ENCODE measurements at regions not wholly inside any gene's neighbourhood (a gene's known extent, or its start where the extent isn't known, plus 50 kb on each side); places are given as distances from the start of the nearest gene placed in this dataset.

DNA sequence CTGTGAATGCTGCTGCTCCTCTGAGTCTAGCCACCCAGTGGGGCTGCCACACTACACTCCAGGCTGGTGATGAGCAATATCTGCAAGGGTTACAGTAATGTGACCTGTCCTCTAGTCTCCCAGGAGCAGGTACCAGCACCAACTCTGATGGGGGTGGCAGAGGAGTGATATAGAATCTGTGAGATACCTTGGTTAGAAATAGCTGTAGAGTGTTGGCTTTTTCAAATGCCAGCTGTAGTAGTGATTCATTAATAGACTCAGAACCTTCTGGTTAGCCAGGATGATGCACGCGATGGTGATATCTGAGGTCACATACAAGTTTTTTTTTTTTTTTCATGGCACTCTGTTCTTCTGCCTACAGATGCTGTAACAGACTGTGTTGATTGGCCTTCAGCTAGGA lies 757.1 kb downstream of the INHBA start:
- no peaks in the 10 kb centered on the region for H3K27me3 ChIP-seq (ENCODE audit: control insufficient read depth in 4 of 4, insufficient read depth in 4 of 4, low read length in 3 of 4)
- 98% methylated on average over 2 of the region's 2 CpGs for WGBS
- no peak overlapping the region for H3K9ac ChIP-seq (ENCODE audit: low read depth in 1 of 2, low read length in 2 of 2)
- H3K4me3 ChIP-seq (ENCODE audit: low read depth in 1 of 3, low read length in 3 of 3) = no peak overlapping the region
- DNase-seq (ENCODE audit: low spot score) = no peak
- H3K36me3 ChIP-seq (ENCODE audit: control insufficient read depth in 4 of 4, insufficient read depth in 3 of 4, low read depth in 1 of 4, low read length in 3 of 4) = no peaks in the 10 kb centered on the region
- H3K4me1 ChIP-seq (ENCODE audit: control insufficient read depth in 4 of 4, insufficient read depth in 4 of 4, low read length in 3 of 4) = no peaks in the 10 kb centered on the region
- TF ChIP-seq, protein P1, sequence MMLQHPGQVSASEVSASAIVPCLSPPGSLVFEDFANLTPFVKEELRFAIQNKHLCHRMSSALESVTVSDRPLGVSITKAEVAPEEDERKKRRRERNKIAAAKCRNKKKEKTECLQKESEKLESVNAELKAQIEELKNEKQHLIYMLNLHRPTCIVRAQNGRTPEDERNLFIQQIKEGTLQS (IDR thresholded peaks at IDR 0.05) = no peak
- TF ChIP-seq HNF4A (conservative IDR thresholded peaks at IDR 0.05) = no peak
- H3K27ac ChIP-seq (ENCODE audit: low read depth in 1 of 2, low read length in 2 of 2) = no peak overlapping the region
- H3K9me3 ChIP-seq (ENCODE audit: control insufficient read depth in 4 of 4, low read length in 3 of 4) = peaks cover 0 to 14% (median 3%) of the 10 kb centered on the region in 4 donors

DNA sequence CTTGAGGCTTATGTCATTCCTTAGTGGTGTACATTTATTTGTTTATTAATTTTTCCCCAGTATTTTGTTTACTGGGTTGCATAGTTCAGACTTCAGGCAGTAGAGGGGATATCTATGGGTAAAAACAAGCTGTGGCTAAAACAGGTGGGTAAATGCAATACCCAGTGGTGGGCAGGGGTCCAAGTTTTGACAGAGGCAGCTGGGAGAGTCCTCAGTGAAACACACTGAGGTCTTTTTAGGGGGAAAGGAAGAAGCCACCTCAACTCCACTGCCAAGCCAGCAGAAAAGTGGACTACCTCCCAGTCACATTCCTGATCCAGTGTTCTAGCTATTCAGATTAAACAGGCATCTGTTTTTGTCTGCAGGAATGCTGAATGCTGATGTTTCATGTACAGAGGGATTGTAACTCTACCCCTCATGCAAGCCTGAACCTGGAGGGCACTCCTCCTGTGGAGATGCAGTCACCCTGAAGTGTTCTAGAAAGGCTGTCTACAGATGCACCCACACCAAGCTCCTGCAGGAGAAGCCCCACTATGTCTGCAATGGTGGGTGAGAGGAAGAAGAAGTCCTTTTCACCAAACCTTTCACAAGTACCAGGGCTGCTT lies 757.8 kb downstream of the INHBA start:
- H3K4me3 ChIP-seq (ENCODE audit: low read depth in 1 of 3, low read length in 3 of 3) = no peak overlapping the region
- peaks cover 0 to 14% (median 3%) of the 10 kb centered on the region in 4 donors for H3K9me3 ChIP-seq (ENCODE audit: control insufficient read depth in 4 of 4, low read length in 3 of 4)
- TF ChIP-seq SP1 (IDR thresholded peaks at IDR 0.05) (no peak), RAD21 (IDR thresholded peaks at IDR 0.05) (no peak), JUND (IDR thresholded peaks at IDR 0.05) (no peak), FOXA1 (IDR thresholded peaks at IDR 0.05) (no peak), TAF1 (conservative IDR thresholded peaks at IDR 0.05) (no peak), RXRA (IDR thresholded peaks at IDR 0.05) (no peak), YY1 (IDR thresholded peaks at IDR 0.05) (no peak), FOXA2 (IDR thresholded peaks at IDR 0.05) (no peak), HNF4A (conservative IDR thresholded peaks at IDR 0.05) (no peak), NR2F2 (IDR thresholded peaks at IDR 0.05) (no peak), HNF4G (IDR thresholded peaks at IDR 0.05) (no peak), CTCF (IDR thresholded peaks at IDR 0.05; ENCODE audit: low read depth, low read length, missing input control) (no peak), EGR1 (IDR thresholded peaks at IDR 0.05; ENCODE audit: low read depth in 2 of 2) (no peak), GABPA (IDR thresholded peaks at IDR 0.05 in 1 of 2, conservative IDR thresholded peaks at IDR 0.05 in 1 of 2) (no peak)
- TF ChIP-seq, protein P2, sequence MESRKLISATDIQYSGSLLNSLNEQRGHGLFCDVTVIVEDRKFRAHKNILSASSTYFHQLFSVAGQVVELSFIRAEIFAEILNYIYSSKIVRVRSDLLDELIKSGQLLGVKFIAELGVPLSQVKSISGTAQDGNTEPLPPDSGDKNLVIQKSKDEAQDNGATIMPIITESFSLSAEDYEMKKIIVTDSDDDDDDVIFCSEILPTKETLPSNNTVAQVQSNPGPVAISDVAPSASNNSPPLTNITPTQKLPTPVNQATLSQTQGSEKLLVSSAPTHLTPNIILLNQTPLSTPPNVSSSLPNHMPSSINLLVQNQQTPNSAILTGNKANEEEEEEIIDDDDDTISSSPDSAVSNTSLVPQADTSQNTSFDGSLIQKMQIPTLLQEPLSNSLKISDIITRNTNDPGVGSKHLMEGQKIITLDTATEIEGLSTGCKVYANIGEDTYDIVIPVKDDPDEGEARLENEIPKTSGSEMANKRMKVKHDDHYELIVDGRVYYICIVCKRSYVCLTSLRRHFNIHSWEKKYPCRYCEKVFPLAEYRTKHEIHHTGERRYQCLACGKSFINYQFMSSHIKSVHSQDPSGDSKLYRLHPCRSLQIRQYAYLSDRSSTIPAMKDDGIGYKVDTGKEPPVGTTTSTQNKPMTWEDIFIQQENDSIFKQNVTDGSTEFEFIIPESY (IDR thresholded peaks at IDR 0.05) = no peak
- TF ChIP-seq, protein P3, sequence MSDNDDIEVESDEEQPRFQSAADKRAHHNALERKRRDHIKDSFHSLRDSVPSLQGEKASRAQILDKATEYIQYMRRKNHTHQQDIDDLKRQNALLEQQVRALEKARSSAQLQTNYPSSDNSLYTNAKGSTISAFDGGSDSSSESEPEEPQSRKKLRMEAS (IDR thresholded peaks at IDR 0.05) = no peak
- TF ChIP-seq, protein P1 (IDR thresholded peaks at IDR 0.05) = no peak
- TF ChIP-seq, protein P4, sequence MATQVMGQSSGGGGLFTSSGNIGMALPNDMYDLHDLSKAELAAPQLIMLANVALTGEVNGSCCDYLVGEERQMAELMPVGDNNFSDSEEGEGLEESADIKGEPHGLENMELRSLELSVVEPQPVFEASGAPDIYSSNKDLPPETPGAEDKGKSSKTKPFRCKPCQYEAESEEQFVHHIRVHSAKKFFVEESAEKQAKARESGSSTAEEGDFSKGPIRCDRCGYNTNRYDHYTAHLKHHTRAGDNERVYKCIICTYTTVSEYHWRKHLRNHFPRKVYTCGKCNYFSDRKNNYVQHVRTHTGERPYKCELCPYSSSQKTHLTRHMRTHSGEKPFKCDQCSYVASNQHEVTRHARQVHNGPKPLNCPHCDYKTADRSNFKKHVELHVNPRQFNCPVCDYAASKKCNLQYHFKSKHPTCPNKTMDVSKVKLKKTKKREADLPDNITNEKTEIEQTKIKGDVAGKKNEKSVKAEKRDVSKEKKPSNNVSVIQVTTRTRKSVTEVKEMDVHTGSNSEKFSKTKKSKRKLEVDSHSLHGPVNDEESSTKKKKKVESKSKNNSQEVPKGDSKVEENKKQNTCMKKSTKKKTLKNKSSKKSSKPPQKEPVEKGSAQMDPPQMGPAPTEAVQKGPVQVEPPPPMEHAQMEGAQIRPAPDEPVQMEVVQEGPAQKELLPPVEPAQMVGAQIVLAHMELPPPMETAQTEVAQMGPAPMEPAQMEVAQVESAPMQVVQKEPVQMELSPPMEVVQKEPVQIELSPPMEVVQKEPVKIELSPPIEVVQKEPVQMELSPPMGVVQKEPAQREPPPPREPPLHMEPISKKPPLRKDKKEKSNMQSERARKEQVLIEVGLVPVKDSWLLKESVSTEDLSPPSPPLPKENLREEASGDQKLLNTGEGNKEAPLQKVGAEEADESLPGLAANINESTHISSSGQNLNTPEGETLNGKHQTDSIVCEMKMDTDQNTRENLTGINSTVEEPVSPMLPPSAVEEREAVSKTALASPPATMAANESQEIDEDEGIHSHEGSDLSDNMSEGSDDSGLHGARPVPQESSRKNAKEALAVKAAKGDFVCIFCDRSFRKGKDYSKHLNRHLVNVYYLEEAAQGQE (IDR thresholded peaks at IDR 0.05) = no peak
- no peak for DNase-seq (ENCODE audit: low spot score)
- no peaks in the 10 kb centered on the region for H3K4me1 ChIP-seq (ENCODE audit: control insufficient read depth in 4 of 4, insufficient read depth in 4 of 4, low read length in 3 of 4)
- no peaks in the 10 kb centered on the region for H3K27me3 ChIP-seq (ENCODE audit: control insufficient read depth in 4 of 4, insufficient read depth in 4 of 4, low read length in 3 of 4)
- no peaks in the 10 kb centered on the region for H3K36me3 ChIP-seq (ENCODE audit: control insufficient read depth in 4 of 4, insufficient read depth in 3 of 4, low read depth in 1 of 4, low read length in 3 of 4)
- H3K27ac ChIP-seq (ENCODE audit: low read depth in 1 of 2, low read length in 2 of 2) = no peak overlapping the region
- H3K9ac ChIP-seq (ENCODE audit: low read depth in 1 of 2, low read length in 2 of 2) = no peak overlapping the region

Measured in liver (tissue), 8 donors.